DMS79 (cell line): ENCODE measurements at regions not wholly inside any gene's neighbourhood (a gene's known extent, or its start where the extent isn't known, plus 50 kb on each side); places are given as distances from the start of the nearest gene placed in this dataset.

Source experiments
- DNase-seq: peaks from one replicate; lab custom pipeline; 2025; lab: John Stamatoyannopoulos, UW

GRCh38 chr14:71362282-71362681, 455.0 kb downstream of the PCNX1 start:
- DNase-seq: no peak

GRCh38 chr14:71362920-71363584, 455.8 kb downstream of the PCNX1 start:
- DNase-seq: no peak

GRCh38 chr14:71363946-71364925, 457.0 kb downstream of the PCNX1 start:
- DNase-seq: no peak

GRCh38 chr14:71365361-71365760, 458.1 kb downstream of the PCNX1 start:
- no peak for DNase-seq

GRCh38 chr14:71366861-71367260, 459.6 kb downstream of the PCNX1 start:
- no peak for DNase-seq

GRCh38 chr14:71371711-71372396, 464.6 kb downstream of the PCNX1 start:
- peak; percentile 95 for DNase-seq

GRCh38 chr14:71372411-71372838, 465.2 kb downstream of the PCNX1 start:
- peak; percentile 86 for DNase-seq

- DNase-seq: no peak
Observed at GRCh38 chr14:71373773-71374172, 466.5 kb downstream of the PCNX1 start.

GRCh38 chr14:71374989-71375388, 467.7 kb downstream of the PCNX1 start:
- DNase-seq: no peak

GRCh38 chr14:71377099-71377498, 469.8 kb downstream of the PCNX1 start:
- no peak for DNase-seq

- no peak for DNase-seq
Observed at GRCh38 chr14:71380271-71380670, 473.0 kb downstream of the PCNX1 start.

GRCh38 chr14:71381814-71382213, 474.6 kb downstream of the PCNX1 start:
- DNase-seq: no peak

GRCh38 chr14:71382315-71382714, 475.1 kb downstream of the PCNX1 start:
- no peak for DNase-seq

- DNase-seq: no peak
Observed at GRCh38 chr14:71383510-71383909, 476.3 kb downstream of the PCNX1 start.

- DNase-seq: no peak
Observed at GRCh38 chr14:71384007-71384845, 477.0 kb downstream of the PCNX1 start.

- DNase-seq: no peak
Observed at GRCh38 chr14:71387753-71388152, 480.5 kb downstream of the PCNX1 start.

GRCh38 chr14:71388336-71388735, 481.1 kb downstream of the PCNX1 start:
- DNase-seq: no peak

- no peak for DNase-seq
Observed at GRCh38 chr14:71388862-71389261, 481.6 kb downstream of the PCNX1 start.

- no peak for DNase-seq
Observed at GRCh38 chr14:71394386-71394785, 487.1 kb downstream of the PCNX1 start.

- DNase-seq: no peak
Observed at GRCh38 chr14:71395151-71395604, 487.9 kb downstream of the PCNX1 start.

- DNase-seq: no peak
Observed at GRCh38 chr14:71395636-71396035, 488.4 kb downstream of the PCNX1 start.
